Mucosa of descending colon (tissue), 3 donors: ENCODE measurements at regions not wholly inside any gene's neighbourhood (a gene's known extent, or its start where the extent isn't known, plus 50 kb on each side); places are given as distances from the start of the nearest gene placed in this dataset.
"Not testable (repeated sequence)": the region's sequence is repeated elsewhere in the genome, so short reads cannot be mapped to it uniquely, and the experiment has no call there.

Experiments
- ATAC-seq: fragments of 200-7000 bp; cut with Tn5 transposase; one replicate; pipeline ENCODE4 v1.9.1; 2020; ENCODE audit warnings: mild to moderate bottlenecking, moderate library complexity
- DNase-seq, 3 donors: peaks; one replicate each; pipeline ENCODE4 v3.0.0-alpha.2; 2020
- H3K36me3 ChIP-seq: fragments of 200-600 bp; one replicate; pipeline ENCODE4 v1.8.0; 2021; ENCODE audit warnings: low read depth, mild to moderate bottlenecking
- H3K4me1 ChIP-seq: fragments of 200-600 bp; one replicate; pipeline ENCODE4 v1.8.0; 2021; ENCODE audit warnings: low read depth, mild to moderate bottlenecking
- H3K4me3 ChIP-seq: fragments of 200-600 bp; one replicate; pipeline ENCODE4 v1.8.0; 2021; ENCODE audit warnings: mild to moderate bottlenecking
- H3K9me3 ChIP-seq: fragments of 200-600 bp; one replicate; pipeline ENCODE4 v1.8.0; 2021; ENCODE audit warnings: mild to moderate bottlenecking
- CTCF ChIP-seq: fragments of 200-600 bp; IDR thresholded peaks from one replicate; pipeline ENCODE4 v1.8.0; 2022; ENCODE audit warnings: antibody characterized with exemption, mild to moderate bottlenecking
- intact Hi-C, 2 donors: fragments of 100-400 bp; cut with DNase I in 1 of 2; cut with micrococcal nuclease in 1 of 2; formaldehyde crosslinking; loops; one replicate each; pipeline versions ENCODE4 v1.11.0 to v1.11.1; 2022; cut with DNase I, micrococcal nuclease
- donor health status: DM: no; HTN: no; CAD: no; lungs with moderate emphysema.
- donor health status: DM: no; HTN: no; CAD: no.
- donor health status: DM: no; HTN: yes; CAD: no.

- no peak for TF ChIP-seq CTCF
- intact Hi-C loops = no loop called here
- Histone ChIP-seq H3K4me3 (no peak overlapping the region), H3K9me3 (no peaks in the 10 kb centered on the region), H3K36me3 (no peaks in the 10 kb centered on the region), H3K4me1 (no peaks in the 10 kb centered on the region)
- no peak for ATAC-seq
- DNase-seq = no peak
Measured at GRCh38 chr20:53728359-53728758, 134.7 kb upstream of the ZNF217 start.

GRCh38 chr20:53727239-53727638 is 133.6 kb upstream of the ZNF217 start:
- DNase-seq, H3K4me3 ChIP-seq, H3K4me1 ChIP-seq, intact Hi-C loops, ATAC-seq, H3K9me3 ChIP-seq, H3K36me3 ChIP-seq: not testable (repeated sequence)

DNA sequence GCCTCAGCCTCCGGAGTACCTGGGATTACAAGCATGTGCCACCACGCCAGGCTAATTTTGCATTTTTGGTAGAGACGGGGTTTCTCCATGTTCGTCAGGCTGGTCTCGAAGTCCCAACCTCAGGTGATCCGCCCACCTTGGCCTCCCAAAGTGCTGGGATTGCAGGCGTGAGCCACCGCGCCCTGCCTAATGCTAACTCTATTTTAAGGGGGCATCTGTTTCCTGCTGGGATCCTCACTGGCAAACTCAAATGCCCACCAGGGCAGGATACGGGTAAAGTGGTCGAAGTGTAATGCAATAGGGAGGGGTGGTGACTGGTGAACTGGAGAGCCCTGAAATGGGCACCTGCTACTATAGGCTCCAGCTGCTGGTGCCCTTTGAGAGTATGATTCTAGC is 131.9 kb upstream of the ZNF217 start:
- Histone ChIP-seq H3K36me3 (no peaks in the 10 kb centered on the region), H3K4me1 (no peaks in the 10 kb centered on the region), H3K4me3 (no peak overlapping the region), H3K9me3 (no peaks in the 10 kb centered on the region)
- intact Hi-C loops = no loop called here
- TF ChIP-seq CTCF = no peak
- DNase-seq (no peak), ATAC-seq (no peak)

GRCh38 chr20:53723621-53724020 is 130.0 kb upstream of the ZNF217 start:
- no peaks in the 10 kb centered on the region for H3K4me1 ChIP-seq
- intact Hi-C loops = no loop called here
- no peaks in the 10 kb centered on the region for H3K9me3 ChIP-seq
- H3K4me3 ChIP-seq = no peak overlapping the region
- ATAC-seq (no peak), DNase-seq (no peak)
- TF ChIP-seq CTCF = no peak
- H3K36me3 ChIP-seq = no peaks in the 10 kb centered on the region

- no peaks in the 10 kb centered on the region for H3K36me3 ChIP-seq
- DNase-seq (no peak), ATAC-seq (no peak)
- H3K9me3 ChIP-seq = no peaks in the 10 kb centered on the region
- no peaks in the 10 kb centered on the region for H3K4me1 ChIP-seq
- no peak for TF ChIP-seq CTCF
- no peak overlapping the region for H3K4me3 ChIP-seq
- intact Hi-C loops = no loop called here
Measured at GRCh38 chr20:53723045-53723444, 129.4 kb upstream of the ZNF217 start.

GRCh38 chr20:53722515-53723036 is 128.9 kb upstream of the ZNF217 start:
- no peak for DNase-seq
- Histone ChIP-seq H3K36me3 (no peaks in the 10 kb centered on the region), H3K9me3 (no peaks in the 10 kb centered on the region), H3K4me3 (no peak overlapping the region), H3K4me1 (no peaks in the 10 kb centered on the region)
- TF ChIP-seq CTCF = no peak
- intact Hi-C loops = no loop called here
- ATAC-seq = no peak

- DNase-seq, H3K4me3 ChIP-seq, intact Hi-C loops, H3K9me3 ChIP-seq, ATAC-seq, H3K36me3 ChIP-seq, H3K4me1 ChIP-seq: not testable (repeated sequence)
Measured at GRCh38 chr20:53721445-53721963, 127.9 kb upstream of the ZNF217 start.

GRCh38 chr20:53719171-53719803 is 125.6 kb upstream of the ZNF217 start:
- H3K4me1 ChIP-seq, intact Hi-C loops, H3K4me3 ChIP-seq, H3K36me3 ChIP-seq, DNase-seq, ATAC-seq, H3K9me3 ChIP-seq: not testable (repeated sequence)
